B cell (primary cell): ENCODE measurements at regions not wholly inside any gene's neighbourhood (a gene's known extent, or its start where the extent isn't known, plus 50 kb on each side); places are given as distances from the start of the nearest gene placed in this dataset.

ENCODE experiments used
- ATAC-seq: fragments of 200-7000 bp; cut with Tn5 transposase; one replicate; pipeline ENCODE4 v1.10.0; 2021; ENCODE audit warnings: low read depth, mild to moderate bottlenecking, moderate number of reproducible peaks, moderate library complexity
- CTCF ChIA-PET: fragments of 350-600 bp; sonication (Branson Sonifier 250); formaldehyde crosslinking; loops from one replicate; lab custom pipeline; 2021; ENCODE audit warnings: antibody characterized with exemption, inconsistent platforms; lab: Charles Lee
- POLR2A ChIA-PET: fragments of 350-600 bp; sonication (Branson Sonifier 250); formaldehyde crosslinking; loops from one replicate; lab custom pipeline; 2021; ENCODE audit warnings: antibody characterized with exemption; lab: Charles Lee
- DNase-seq: peaks from one replicate; pipeline ENCODE4 v3.0.0; 2013
- H2AFZ ChIP-seq: 2 replicates; pipeline ENCODE4 v1.6.1; 2012; ENCODE audit warnings: mild to moderate bottlenecking, low read depth, low read length; ENCODE audit not compliant: insufficient read depth, poor library complexity, severe bottlenecking
- H3K27ac ChIP-seq, 2 donors: 1 replicate in 1 of 2; 2 replicates in 1 of 2; pipeline ENCODE4 v1.5.1; 2012 to 2013; ENCODE audit warnings: low read length in 2 of 2, mild to moderate bottlenecking in 2 of 2, moderate library complexity in 1 of 2
- H3K27me3 ChIP-seq, 4 experiments: fragments of 200-600 bp in 1 of 4; sonication (generic) in 1 of 4; replicated peaks in 1 of 4; 1 replicate in 2 of 4; 2 replicates in 2 of 4; pipeline versions ENCODE4 v1.6.1 to v1.7.0; 2013 to 2016; ENCODE audit warnings: low read length in 3 of 4, mild to moderate bottlenecking in 2 of 4, mixed read lengths in 1 of 4, moderate library complexity in 1 of 4; ENCODE audit not compliant: insufficient read depth in 4 of 4, control insufficient read depth in 3 of 4; ENCODE audit errors: control extremely low read depth in 1 of 4
- H3K36me3 ChIP-seq, 2 experiments: replicated peaks in 1 of 2; 1 replicate in 1 of 2; 2 replicates in 1 of 2; pipeline versions ENCODE4 v1.6.1 to v1.7.1; 2013; ENCODE audit warnings: low read length in 1 of 2; ENCODE audit not compliant: insufficient read depth in 2 of 2, control insufficient read depth in 1 of 2; ENCODE audit errors: control extremely low read depth in 1 of 2, extremely low read depth in 1 of 2
- H3K4me1 ChIP-seq, 2 donors: fragments of 200-600 bp in 1 of 2; sonication (generic) in 1 of 2; 1 replicate in 1 of 2; 2 replicates in 1 of 2; pipeline versions ENCODE4 v1.5.1 to v1.6.1; 2013 to 2017; ENCODE audit warnings: low read length in 2 of 2; ENCODE audit not compliant: control insufficient read depth in 2 of 2, insufficient read depth in 2 of 2
- H3K4me2 ChIP-seq: replicated peaks from 2 replicates; pipeline ENCODE3; 2012; ENCODE audit warnings: mild to moderate bottlenecking, low read depth, low read length; ENCODE audit not compliant: poor library complexity, severe bottlenecking
- H3K4me3 ChIP-seq, 5 experiments: fragments of 200-600 bp in 1 of 5; sonication (generic) in 1 of 5; 1 replicate in 3 of 5; 2 replicates in 2 of 5; pipeline versions ENCODE4 v1.5.1 to v1.7.0; 2011 to 2016; ENCODE audit warnings: low read length in 4 of 5, mild to moderate bottlenecking in 4 of 5, low read depth in 2 of 5, control low read depth in 1 of 5, moderate library complexity in 1 of 5; ENCODE audit not compliant: insufficient read depth in 1 of 5; ENCODE audit errors: control extremely low read depth in 1 of 5, extremely low read depth in 1 of 5
- H3K79me2 ChIP-seq: fragments of 200-600 bp; sonication (generic); one replicate; pipeline ENCODE4 v1.6.0; 2016; ENCODE audit warnings: low read length; ENCODE audit not compliant: control insufficient read depth, insufficient read depth
- H3K9ac ChIP-seq: fragments of 200-600 bp; sonication (generic); 2 replicates; pipeline ENCODE4 v1.6.1; 2017; ENCODE audit warnings: mild to moderate bottlenecking, low read length, moderate library complexity
- H3K9me3 ChIP-seq, 3 donors: one replicate each; pipeline versions ENCODE4 v1.6.1 to v1.7.1; 2013; ENCODE audit warnings: low read length in 2 of 3; ENCODE audit not compliant: control insufficient read depth in 2 of 3, insufficient read depth in 1 of 3; ENCODE audit errors: control extremely low read depth in 1 of 3
- H4K20me1 ChIP-seq: 2 replicates; pipeline ENCODE4 v1.6.0; 2012; ENCODE audit warnings: mild to moderate bottlenecking, low read length; ENCODE audit not compliant: insufficient read depth, control insufficient read depth, poor library complexity, severe bottlenecking
- H3K27ac Mint-ChIP-seq: one replicate; pipeline ENCODE4 v1.8.0; 2021; ENCODE audit warnings: mixed read lengths
- H3K27me3 Mint-ChIP-seq: one replicate; pipeline ENCODE4 v1.8.0; 2021; ENCODE audit warnings: mixed read lengths
- H3K4me1 Mint-ChIP-seq: one replicate; pipeline ENCODE4 v1.8.0; 2021; ENCODE audit warnings: mixed read lengths
- H3K4me3 Mint-ChIP-seq: one replicate; pipeline ENCODE4 v1.8.0; 2021; ENCODE audit warnings: mixed read lengths
- H3K9me3 Mint-ChIP-seq: one replicate; pipeline ENCODE4 v1.8.0; 2022; ENCODE audit warnings: mixed read lengths; ENCODE audit not compliant: insufficient read depth
- CTCF ChIP-seq: fragments of 200-600 bp; IDR thresholded peaks from one replicate; pipeline ENCODE4 v1.8.0; 2022; ENCODE audit warnings: antibody characterized with exemption, mild to moderate bottlenecking
- EZH2 ChIP-seq: IDR thresholded peaks from 2 replicates; pipeline ENCODE4 v1.6.1; 2012; ENCODE audit warnings: borderline replicate concordance, low read depth, mild to moderate bottlenecking, moderate library complexity, low read length; ENCODE audit not compliant: insufficient read depth, poor library complexity, severe bottlenecking
- WGBS: methylation state at CpG from one replicate; pipeline ENCODE4 v1.1.5; 2013; ENCODE audit warnings: missing lambda C conversion rate; ENCODE audit not compliant: insufficient coverage; 5-methylcytosine and 5-hydroxymethylcytosine counted together
- intact Hi-C: fragments of 100-400 bp; cut with micrococcal nuclease; formaldehyde crosslinking; loops from one replicate; pipeline ENCODE4 v1.10.0; 2022

DNA sequence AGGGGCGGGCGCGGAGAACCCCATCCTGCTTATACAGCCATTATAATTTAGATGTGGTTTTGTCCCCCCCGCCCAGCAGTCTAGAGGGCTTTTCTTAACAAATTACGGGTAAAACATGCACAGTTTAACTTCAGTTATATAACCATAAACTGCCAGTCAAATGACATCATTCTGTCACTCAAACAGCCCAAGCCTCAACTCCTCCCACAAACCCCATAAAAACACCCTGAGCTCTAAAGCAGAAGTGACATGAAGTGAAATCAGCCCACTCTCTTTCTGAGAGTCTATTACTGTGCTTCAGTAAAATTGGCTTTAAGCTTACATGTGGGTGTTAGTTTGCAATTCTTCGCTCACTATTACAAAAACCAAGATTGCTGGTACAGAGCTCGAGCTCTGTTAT is 705.1 kb upstream of the GCFC2 start:
- no peak for ATAC-seq
- no peak overlapping the region for H3K4me3 ChIP-seq
- H3K27me3 ChIP-seq, result no peaks in the 10 kb centered on the region
- no CpG with 5 or more reads among the region's 7 CpGs for WGBS
- H2AFZ ChIP-seq, result no peak overlapping the region
- no peak for TF ChIP-seq EZH2
- H4K20me1 ChIP-seq, result no peaks in the 10 kb centered on the region
- peaks cover 2% of the 10 kb centered on the region for H3K9me3 Mint-ChIP-seq
- H3K27ac Mint-ChIP-seq, result no peak overlapping the region
- peaks cover 0 to 5% (median 0%) of the 10 kb centered on the region in 3 donors for H3K9me3 ChIP-seq
- intact Hi-C loops, result no loop called here
- H3K4me2 ChIP-seq, result no peak overlapping the region
- H3K4me3 Mint-ChIP-seq, result no peak overlapping the region
- no peak overlapping the region for H3K9ac ChIP-seq
- H3K27ac ChIP-seq, result no peak overlapping the region
- no peaks in the 10 kb centered on the region for H3K27me3 Mint-ChIP-seq
- no peaks in the 10 kb centered on the region for H3K4me1 ChIP-seq
- no peaks in the 10 kb centered on the region for H3K79me2 ChIP-seq
- no peaks in the 10 kb centered on the region for H3K4me1 Mint-ChIP-seq
- no peaks in the 10 kb centered on the region for H3K36me3 ChIP-seq
- POLR2A ChIA-PET, result no interaction called here
- CTCF ChIA-PET, result no interaction called here
- no peak for DNase-seq

DNA sequence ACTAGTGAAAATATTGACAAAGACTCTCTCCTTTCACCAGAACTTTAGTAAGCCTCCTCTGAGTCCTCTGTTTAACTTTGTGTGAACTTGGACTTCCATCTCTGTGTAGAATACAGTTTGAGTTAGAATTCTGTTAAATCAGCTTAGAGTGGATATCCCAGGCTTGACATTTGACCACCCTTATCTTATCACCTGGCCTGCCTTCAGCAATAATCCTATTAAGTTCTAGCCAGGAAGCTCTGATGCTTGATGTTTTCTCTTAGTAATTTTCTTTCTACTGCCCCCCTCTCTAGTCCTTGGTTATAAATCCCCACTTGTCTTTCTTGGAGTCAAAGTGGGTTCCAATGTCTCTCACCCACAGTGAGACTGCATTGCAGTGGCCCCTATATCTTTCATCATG is 702.7 kb upstream of the GCFC2 start:
- no peak overlapping the region for H3K9ac ChIP-seq
- no peak overlapping the region for H3K4me3 ChIP-seq
- no peaks in the 10 kb centered on the region for H3K27me3 Mint-ChIP-seq
- intact Hi-C loops, result no loop called here
- H3K36me3 ChIP-seq, result no peaks in the 10 kb centered on the region
- TF ChIP-seq EZH2 (no peak), CTCF (no peak)
- H3K27me3 ChIP-seq, result no peaks in the 10 kb centered on the region
- H3K9me3 ChIP-seq, result peaks cover 0 to 11% (median 0%) of the 10 kb centered on the region in 3 donors
- no peak overlapping the region for H3K4me2 ChIP-seq
- H3K27ac ChIP-seq, result no peak overlapping the region
- ChIA-PET POLR2A (no interaction called here), CTCF (no interaction called here)
- no peaks in the 10 kb centered on the region for H3K79me2 ChIP-seq
- no peak overlapping the region for H3K4me3 Mint-ChIP-seq
- H3K4me1 Mint-ChIP-seq, result no peaks in the 10 kb centered on the region
- no peaks in the 10 kb centered on the region for H4K20me1 ChIP-seq
- H3K9me3 Mint-ChIP-seq, result peaks cover 2% of the 10 kb centered on the region
- ATAC-seq (no peak), DNase-seq (no peak)
- no peak overlapping the region for H2AFZ ChIP-seq
- no peaks in the 10 kb centered on the region for H3K4me1 ChIP-seq
- H3K27ac Mint-ChIP-seq, result no peak overlapping the region
